ENCODE measurements at regions not wholly inside any gene's neighbourhood (a gene's known extent, or its start where the extent isn't known, plus 50 kb on each side); places are given as distances from the start of the nearest gene placed in this dataset.
"Not testable (repeated sequence)": the region's sequence is repeated elsewhere in the genome, so short reads cannot be mapped to it uniquely, and the experiment has no call there.

GRCh38 chr13:20304061-20304460, 71.9 kb upstream of the GJB6 start:
- TF ChIP-seq, protein P1, sequence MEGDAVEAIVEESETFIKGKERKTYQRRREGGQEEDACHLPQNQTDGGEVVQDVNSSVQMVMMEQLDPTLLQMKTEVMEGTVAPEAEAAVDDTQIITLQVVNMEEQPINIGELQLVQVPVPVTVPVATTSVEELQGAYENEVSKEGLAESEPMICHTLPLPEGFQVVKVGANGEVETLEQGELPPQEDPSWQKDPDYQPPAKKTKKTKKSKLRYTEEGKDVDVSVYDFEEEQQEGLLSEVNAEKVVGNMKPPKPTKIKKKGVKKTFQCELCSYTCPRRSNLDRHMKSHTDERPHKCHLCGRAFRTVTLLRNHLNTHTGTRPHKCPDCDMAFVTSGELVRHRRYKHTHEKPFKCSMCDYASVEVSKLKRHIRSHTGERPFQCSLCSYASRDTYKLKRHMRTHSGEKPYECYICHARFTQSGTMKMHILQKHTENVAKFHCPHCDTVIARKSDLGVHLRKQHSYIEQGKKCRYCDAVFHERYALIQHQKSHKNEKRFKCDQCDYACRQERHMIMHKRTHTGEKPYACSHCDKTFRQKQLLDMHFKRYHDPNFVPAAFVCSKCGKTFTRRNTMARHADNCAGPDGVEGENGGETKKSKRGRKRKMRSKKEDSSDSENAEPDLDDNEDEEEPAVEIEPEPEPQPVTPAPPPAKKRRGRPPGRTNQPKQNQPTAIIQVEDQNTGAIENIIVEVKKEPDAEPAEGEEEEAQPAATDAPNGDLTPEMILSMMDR (IDR thresholded peaks at IDR 0.05) = not testable (repeated sequence)
- not testable (repeated sequence) for TF ChIP-seq POLR2A (IDR thresholded peaks at IDR 0.05)
